HEK293T (cell line): ENCODE measurements at regions not wholly inside any gene's neighbourhood (a gene's known extent, or its start where the extent isn't known, plus 50 kb on each side); places are given as distances from the start of the nearest gene placed in this dataset.

Experiments
- CTCF ChIA-PET: fragments of 350-600 bp; formaldehyde crosslinking; extraction: SDS; loops from one replicate; lab custom pipeline; 2021; ENCODE audit warnings: antibody characterized with exemption, inconsistent platforms; lab: Yijun Ruan, JAX
- POLR2A ChIA-PET: fragments of 350-600 bp; formaldehyde crosslinking; extraction: SDS; loops from one replicate; lab custom pipeline; 2020; ENCODE audit warnings: antibody characterized with exemption, inconsistent platforms; lab: Yijun Ruan, JAX
- DNase-seq: peaks from one replicate; pipeline ENCODE4 v3.0.0; 2012; ENCODE audit warnings: mixed read lengths; ENCODE audit errors: extremely low spot score
- ARNT ChIP-seq: fragments of 450-650 bp; IDR thresholded peaks from 2 replicates; pipeline ENCODE4 v1.6.1; 2017; ENCODE audit warnings: mild to moderate bottlenecking
- BHLHE40 ChIP-seq: fragments of 450-650 bp; IDR thresholded peaks from 2 replicates; pipeline ENCODE4 v1.6.1; 2016; ENCODE audit warnings: mild to moderate bottlenecking, moderate library complexity, borderline replicate concordance
- CTBP1 ChIP-seq: fragments of 450-650 bp; IDR thresholded peaks from 2 replicates; pipeline ENCODE4 v1.6.1; 2016; ENCODE audit warnings: borderline replicate concordance
- ELF4 ChIP-seq: fragments of 450-650 bp; IDR thresholded peaks from 2 replicates; pipeline ENCODE4 v1.6.1; 2017; ENCODE audit warnings: antibody characterized with exemption
- FOXA1 ChIP-seq: fragments of 450-650 bp; IDR thresholded peaks from 2 replicates; pipeline ENCODE4 v1.6.1; 2016; ENCODE audit warnings: mild to moderate bottlenecking
- FOXK2 ChIP-seq: fragments of 450-650 bp; IDR thresholded peaks from 2 replicates; pipeline ENCODE4 v1.6.1; 2016; ENCODE audit warnings: mild to moderate bottlenecking
- FOXM1 ChIP-seq: fragments of 450-650 bp; IDR thresholded peaks from 2 replicates; pipeline ENCODE4 v1.6.1; 2017; ENCODE audit warnings: mild to moderate bottlenecking, borderline replicate concordance
- HDGF ChIP-seq: fragments of 450-650 bp; IDR thresholded peaks from 2 replicates; pipeline ENCODE4 v1.6.1; 2017; ENCODE audit warnings: antibody characterized with exemption, borderline replicate concordance
- L3MBTL2 ChIP-seq: fragments of 450-650 bp; conservative IDR thresholded peaks from 2 replicates; pipeline ENCODE4 v1.6.1; 2016; ENCODE audit warnings: mild to moderate bottlenecking
- LEF1 ChIP-seq: fragments of 450-650 bp; IDR thresholded peaks from 2 replicates; pipeline ENCODE4 v1.6.1; 2017; ENCODE audit warnings: mild to moderate bottlenecking, borderline replicate concordance
- NFRKB ChIP-seq: fragments of 450-650 bp; IDR thresholded peaks from 2 replicates; pipeline ENCODE4 v1.6.1; 2016; ENCODE audit warnings: mild to moderate bottlenecking, moderate library complexity
- PKNOX1 ChIP-seq: fragments of 450-650 bp; IDR thresholded peaks from 2 replicates; pipeline ENCODE4 v1.6.1; 2016
- SP1 ChIP-seq: fragments of 450-650 bp; IDR thresholded peaks from 2 replicates; pipeline ENCODE4 v1.6.1; 2017
- SUZ12 ChIP-seq: fragments of 450-650 bp; IDR thresholded peaks from 2 replicates; pipeline ENCODE4 v1.6.1; 2016; ENCODE audit warnings: mild to moderate bottlenecking
- TARDBP ChIP-seq: fragments of 450-650 bp; IDR thresholded peaks from 2 replicates; pipeline ENCODE4 v1.6.1; 2016
- ZNF384 ChIP-seq: fragments of 450-650 bp; IDR thresholded peaks from 2 replicates; pipeline ENCODE4 v1.6.1; 2016

GRCh38 chr4:53959343-53960120 lies 104.9 kb downstream of the CHIC2 start:
- DNase-seq, result no peak
- TF ChIP-seq ELF4, result no peak
- no peak for TF ChIP-seq CTBP1
- no peak for TF ChIP-seq FOXM1
- no peak for TF ChIP-seq SP1
- TF ChIP-seq TARDBP, result no peak
- no peak for TF ChIP-seq FOXA1
- TF ChIP-seq LEF1, result no peak
- no peak for TF ChIP-seq FOXK2
- POLR2A ChIA-PET, result no interaction called here
- CTCF ChIA-PET, result interaction anchor here (0.7 kb wide), 1 partner anchor 110 kb away, joined by 4 read pairs; no protein-coding TSS in a partner anchor

- TF ChIP-seq TARDBP (no peak), L3MBTL2 (no peak), ARNT (no peak), ZNF384 (no peak), FOXK2 (no peak), LEF1 (no peak), SUZ12 (no peak), FOXA1 (no peak), SP1 (no peak), PKNOX1 (no peak), HDGF (no peak), BHLHE40 (no peak), FOXM1 (no peak), CTBP1 (no peak), ELF4 (no peak), NFRKB (no peak)
- DNase-seq, result no peak
- CTCF ChIA-PET, result no interaction called here
- POLR2A ChIA-PET, result no interaction called here
Measured at GRCh38 chr4:53956454-53956853, 108.0 kb downstream of the CHIC2 start.

GRCh38 chr4:53956053-53956452 lies 108.4 kb downstream of the CHIC2 start:
- CTCF ChIA-PET, result no interaction called here
- DNase-seq, result no peak
- TF ChIP-seq SUZ12 (no peak), ARNT (no peak), L3MBTL2 (no peak), HDGF (no peak), FOXK2 (no peak)
- POLR2A ChIA-PET, result no interaction called here

GRCh38 chr4:53951414-53951813 lies 113.0 kb downstream of the CHIC2 start:
- DNase-seq, result no peak
- TF ChIP-seq L3MBTL2, result no peak
- TF ChIP-seq TARDBP, result no peak
- no peak for TF ChIP-seq ARNT
- no peak for TF ChIP-seq BHLHE40
- TF ChIP-seq PKNOX1, result no peak
- no peak for TF ChIP-seq CTBP1
- TF ChIP-seq LEF1, result no peak
- no peak for TF ChIP-seq FOXA1
- no peak for TF ChIP-seq FOXK2
- no peak for TF ChIP-seq ZNF384
- no peak for TF ChIP-seq NFRKB
- no peak for TF ChIP-seq FOXM1
- no peak for TF ChIP-seq SUZ12
- no peak for TF ChIP-seq SP1
- TF ChIP-seq HDGF, result no peak
- TF ChIP-seq ELF4, result no peak
- POLR2A ChIA-PET, result no interaction called here
- CTCF ChIA-PET, result no interaction called here

GRCh38 chr4:53943345-53944085 lies 120.9 kb downstream of the CHIC2 start:
- TF ChIP-seq TARDBP, result no peak
- 0 out of 2 replicates have a peak, but pooled peaks have one; percentile 74 for TF ChIP-seq LEF1
- peak; percentile 96 for TF ChIP-seq PKNOX1
- no peak for TF ChIP-seq FOXA1
- TF ChIP-seq HDGF, result no peak
- TF ChIP-seq SUZ12, result no peak
- no peak for TF ChIP-seq BHLHE40
- TF ChIP-seq CTBP1, result peak; percentile 87
- TF ChIP-seq ELF4, result no peak
- TF ChIP-seq ZNF384, result no peak
- peak; percentile 78 for TF ChIP-seq ARNT
- no peak for TF ChIP-seq NFRKB
- CTCF ChIA-PET, result interaction anchor here (0.6 to 1.0 kb wide), 3 partner anchors 15 to 953 kb away, joined by 4 to 7 read pairs (median 6); no protein-coding TSS in a partner anchor
- DNase-seq, result peak; percentile 39
- POLR2A ChIA-PET, result interaction anchor here (0.7 kb wide), 1 partner anchor 865 kb away, joined by 4 read pairs; no protein-coding TSS in a partner anchor
